ENCODE measurements at regions not wholly inside any gene's neighbourhood (a gene's known extent, or its start where the extent isn't known, plus 50 kb on each side); places are given as distances from the start of the nearest gene placed in this dataset.

GRCh38 chr1:29864431-29865022, 628.2 kb downstream of the PTPRU start:
- Histone ChIP-seq H3K27me3 (ENCODE audit: control insufficient read depth, insufficient read depth, low read length) (no peaks in the 10 kb centered on the region), H3K4me3 (ENCODE audit: low read depth, low read length) (no peak overlapping the region), H3K36me3 (ENCODE audit: control insufficient read depth, insufficient read depth, low read length) (no peaks in the 10 kb centered on the region), H3K9me3 (ENCODE audit: control insufficient read depth in 2 of 2, low read length in 2 of 2) (peaks cover under 1 to 8% of the 10 kb centered on the region in 2 experiments), H3K27ac (ENCODE audit: insufficient read depth, low read length, poor library complexity, severe bottlenecking) (no peak overlapping the region), H3K4me1 (ENCODE audit: control insufficient read depth, insufficient read depth, low read length, poor library complexity, severe bottlenecking) (no peaks in the 10 kb centered on the region)
- peaks cover 0 to 13% (median 5%) of the 10 kb centered on the region in 7 donors for H3K9me3 Mint-ChIP-seq
- H3K27ac Mint-ChIP-seq, result no peak overlapping the region
- H3K27me3 Mint-ChIP-seq, result no peaks in the 10 kb centered on the region
- no peak overlapping the region for H3K4me3 Mint-ChIP-seq
- no peaks in the 10 kb centered on the region for H3K4me1 Mint-ChIP-seq
- no peaks in the 10 kb centered on the region for H3K36me3 Mint-ChIP-seq
- DNase-seq (no peak), ATAC-seq (ENCODE audit: low read depth in 2 of 2) (no peak)

- H3K36me3 ChIP-seq (ENCODE audit: control insufficient read depth, insufficient read depth, low read length), result no peaks in the 10 kb centered on the region
- H3K27ac Mint-ChIP-seq, result no peak overlapping the region
- no peak overlapping the region for H3K27ac ChIP-seq (ENCODE audit: insufficient read depth, low read length, poor library complexity, severe bottlenecking)
- no peaks in the 10 kb centered on the region for H3K36me3 Mint-ChIP-seq
- no peak overlapping the region for H3K4me3 ChIP-seq (ENCODE audit: low read depth, low read length)
- DNase-seq (no peak), ATAC-seq (ENCODE audit: low read depth in 2 of 2) (no peak)
- H3K9me3 Mint-ChIP-seq, result peaks cover 0 to 12% (median 5%) of the 10 kb centered on the region in 7 donors
- H3K4me1 Mint-ChIP-seq, result no peaks in the 10 kb centered on the region
- H3K9me3 ChIP-seq (ENCODE audit: control insufficient read depth in 2 of 2, low read length in 2 of 2), result peaks cover 0 to 8% of the 10 kb centered on the region in 2 experiments
- no peaks in the 10 kb centered on the region for H3K27me3 Mint-ChIP-seq
- H3K4me3 Mint-ChIP-seq, result no peak overlapping the region
- H3K4me1 ChIP-seq (ENCODE audit: control insufficient read depth, insufficient read depth, low read length, poor library complexity, severe bottlenecking), result no peaks in the 10 kb centered on the region
- H3K27me3 ChIP-seq (ENCODE audit: control insufficient read depth, insufficient read depth, low read length), result no peaks in the 10 kb centered on the region
Observed at GRCh38 chr1:29861922-29862321, 625.6 kb downstream of the PTPRU start.

- Mint-ChIP-seq H3K27me3 (no peaks in the 10 kb centered on the region), H3K36me3 (no peaks in the 10 kb centered on the region), H3K9me3 (peaks cover 0 to 12% (median 3%) of the 10 kb centered on the region in 7 donors), H3K4me1 (no peaks in the 10 kb centered on the region), H3K4me3 (no peak overlapping the region), H3K27ac (no peak overlapping the region)
- no peaks in the 10 kb centered on the region for H3K4me1 ChIP-seq (ENCODE audit: control insufficient read depth, insufficient read depth, low read length, poor library complexity, severe bottlenecking)
- no peaks in the 10 kb centered on the region for H3K36me3 ChIP-seq (ENCODE audit: control insufficient read depth, insufficient read depth, low read length)
- no peak overlapping the region for H3K4me3 ChIP-seq (ENCODE audit: low read depth, low read length)
- peaks cover 0 to 8% of the 10 kb centered on the region in 2 experiments for H3K9me3 ChIP-seq (ENCODE audit: control insufficient read depth in 2 of 2, low read length in 2 of 2)
- H3K27ac ChIP-seq (ENCODE audit: insufficient read depth, low read length, poor library complexity, severe bottlenecking), result no peak overlapping the region
- H3K27me3 ChIP-seq (ENCODE audit: control insufficient read depth, insufficient read depth, low read length), result no peaks in the 10 kb centered on the region
- no peak for ATAC-seq (ENCODE audit: low read depth in 2 of 2)
- no peak for DNase-seq
Observed at GRCh38 chr1:29861446-29861845, 625.1 kb downstream of the PTPRU start.

- Mint-ChIP-seq H3K4me3 (no peak overlapping the region), H3K4me1 (no peaks in the 10 kb centered on the region), H3K27me3 (no peaks in the 10 kb centered on the region), H3K27ac (no peak overlapping the region), H3K9me3 (peaks cover 0 to 12% (median 3%) of the 10 kb centered on the region in 7 donors), H3K36me3 (no peaks in the 10 kb centered on the region)
- H3K27ac ChIP-seq (ENCODE audit: insufficient read depth, low read length, poor library complexity, severe bottlenecking), result no peak overlapping the region
- no peaks in the 10 kb centered on the region for H3K36me3 ChIP-seq (ENCODE audit: control insufficient read depth, insufficient read depth, low read length)
- ATAC-seq (ENCODE audit: low read depth in 2 of 2), result no peak
- peaks cover 0 to 8% of the 10 kb centered on the region in 2 experiments for H3K9me3 ChIP-seq (ENCODE audit: control insufficient read depth in 2 of 2, low read length in 2 of 2)
- H3K4me1 ChIP-seq (ENCODE audit: control insufficient read depth, insufficient read depth, low read length, poor library complexity, severe bottlenecking), result no peaks in the 10 kb centered on the region
- H3K27me3 ChIP-seq (ENCODE audit: control insufficient read depth, insufficient read depth, low read length), result no peaks in the 10 kb centered on the region
- no peak for DNase-seq
- H3K4me3 ChIP-seq (ENCODE audit: low read depth, low read length), result no peak overlapping the region
Observed at GRCh38 chr1:29860681-29861080, 624.4 kb downstream of the PTPRU start.

GRCh38 chr1:29860056-29860455, 623.7 kb downstream of the PTPRU start:
- Histone ChIP-seq H3K9me3 (ENCODE audit: control insufficient read depth in 2 of 2, low read length in 2 of 2) (peaks cover 0 to 8% of the 10 kb centered on the region in 2 experiments), H3K4me3 (ENCODE audit: low read depth, low read length) (no peak overlapping the region), H3K27ac (ENCODE audit: insufficient read depth, low read length, poor library complexity, severe bottlenecking) (no peak overlapping the region), H3K27me3 (ENCODE audit: control insufficient read depth, insufficient read depth, low read length) (no peaks in the 10 kb centered on the region), H3K36me3 (ENCODE audit: control insufficient read depth, insufficient read depth, low read length) (no peaks in the 10 kb centered on the region), H3K4me1 (ENCODE audit: control insufficient read depth, insufficient read depth, low read length, poor library complexity, severe bottlenecking) (no peaks in the 10 kb centered on the region)
- no peaks in the 10 kb centered on the region for H3K4me1 Mint-ChIP-seq
- H3K27ac Mint-ChIP-seq, result peak overlapping the region in 1 of 3 donors; percentile 68
- H3K9me3 Mint-ChIP-seq, result peaks cover 0 to 12% (median 3%) of the 10 kb centered on the region in 7 donors
- ATAC-seq (ENCODE audit: low read depth in 2 of 2) (no peak), DNase-seq (no peak)
- H3K4me3 Mint-ChIP-seq, result no peak overlapping the region
- H3K27me3 Mint-ChIP-seq, result peaks cover 4% of the 10 kb centered on the region
- H3K36me3 Mint-ChIP-seq, result no peaks in the 10 kb centered on the region

GRCh38 chr1:29859126-29859525, 622.8 kb downstream of the PTPRU start:
- ATAC-seq (ENCODE audit: low read depth in 2 of 2) (no peak), DNase-seq (no peak)
- Mint-ChIP-seq H3K4me3 (no peak overlapping the region), H3K4me1 (no peaks in the 10 kb centered on the region), H3K9me3 (peaks cover 0 to 12% (median 3%) of the 10 kb centered on the region in 7 donors), H3K27ac (no peak overlapping the region), H3K36me3 (no peaks in the 10 kb centered on the region), H3K27me3 (peaks cover 9% of the 10 kb centered on the region)
- H3K27ac ChIP-seq (ENCODE audit: insufficient read depth, low read length, poor library complexity, severe bottlenecking), result no peak overlapping the region
- H3K27me3 ChIP-seq (ENCODE audit: control insufficient read depth, insufficient read depth, low read length), result no peaks in the 10 kb centered on the region
- no peaks in the 10 kb centered on the region for H3K36me3 ChIP-seq (ENCODE audit: control insufficient read depth, insufficient read depth, low read length)
- peaks cover 0 to 8% of the 10 kb centered on the region in 2 experiments for H3K9me3 ChIP-seq (ENCODE audit: control insufficient read depth in 2 of 2, low read length in 2 of 2)
- H3K4me3 ChIP-seq (ENCODE audit: low read depth, low read length), result no peak overlapping the region
- no peaks in the 10 kb centered on the region for H3K4me1 ChIP-seq (ENCODE audit: control insufficient read depth, insufficient read depth, low read length, poor library complexity, severe bottlenecking)

GRCh38 chr1:29858646-29859045, 622.3 kb downstream of the PTPRU start:
- Histone ChIP-seq H3K27me3 (ENCODE audit: control insufficient read depth, insufficient read depth, low read length) (no peaks in the 10 kb centered on the region), H3K36me3 (ENCODE audit: control insufficient read depth, insufficient read depth, low read length) (no peaks in the 10 kb centered on the region), H3K27ac (ENCODE audit: insufficient read depth, low read length, poor library complexity, severe bottlenecking) (no peak overlapping the region), H3K9me3 (ENCODE audit: control insufficient read depth in 2 of 2, low read length in 2 of 2) (peaks cover 0 to 8% of the 10 kb centered on the region in 2 experiments), H3K4me3 (ENCODE audit: low read depth, low read length) (no peak overlapping the region), H3K4me1 (ENCODE audit: control insufficient read depth, insufficient read depth, low read length, poor library complexity, severe bottlenecking) (no peaks in the 10 kb centered on the region)
- no peaks in the 10 kb centered on the region for H3K4me1 Mint-ChIP-seq
- peaks cover 0 to 12% (median 3%) of the 10 kb centered on the region in 7 donors for H3K9me3 Mint-ChIP-seq
- H3K4me3 Mint-ChIP-seq, result no peak overlapping the region
- no peak overlapping the region for H3K27ac Mint-ChIP-seq
- no peaks in the 10 kb centered on the region for H3K36me3 Mint-ChIP-seq
- DNase-seq (no peak), ATAC-seq (ENCODE audit: low read depth in 2 of 2) (no peak)
- H3K27me3 Mint-ChIP-seq, result peaks cover 9% of the 10 kb centered on the region
